Ramos (cell line): ENCODE measurements at regions not wholly inside any gene's neighbourhood (a gene's known extent, or its start where the extent isn't known, plus 50 kb on each side); places are given as distances from the start of the nearest gene placed in this dataset.

Experiments
- in situ Hi-C: fragments of 300-500 bp; cut with MboI; formaldehyde crosslinking; loops from one replicate; pipeline ENCODE4 v1.14.3; 2022; ENCODE audit warnings: low sequenced_read_pairs; ENCODE audit not compliant: unreplicated experiment

DNA sequence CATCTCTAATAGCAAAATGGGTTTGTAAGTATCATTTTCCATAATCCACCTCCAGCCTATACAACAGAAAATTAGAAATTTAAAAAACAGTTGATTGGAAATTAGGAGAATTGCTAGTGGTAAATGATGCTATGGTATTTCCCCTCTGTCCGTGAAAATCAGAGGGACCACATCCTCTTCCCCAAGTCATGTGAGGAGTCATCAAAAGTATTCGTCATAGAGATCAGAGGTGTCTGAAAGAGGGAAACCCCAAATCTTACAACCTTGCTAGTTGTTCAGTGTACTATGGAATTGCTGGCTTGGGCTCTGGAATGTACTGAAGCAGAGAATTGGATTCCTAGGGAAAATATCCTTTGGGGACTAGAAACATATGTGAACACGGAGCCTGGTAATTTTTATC, 241.4 kb upstream of the ARHGAP24 start:
- in situ Hi-C loops = no loop called here

GRCh38 chr4:85243857-85244256, 231.1 kb upstream of the ARHGAP24 start:
- in situ Hi-C loops = no loop called here

- in situ Hi-C loops = no loop called here
Observed at GRCh38 chr4:85244638-85245037, 230.3 kb upstream of the ARHGAP24 start.

DNA sequence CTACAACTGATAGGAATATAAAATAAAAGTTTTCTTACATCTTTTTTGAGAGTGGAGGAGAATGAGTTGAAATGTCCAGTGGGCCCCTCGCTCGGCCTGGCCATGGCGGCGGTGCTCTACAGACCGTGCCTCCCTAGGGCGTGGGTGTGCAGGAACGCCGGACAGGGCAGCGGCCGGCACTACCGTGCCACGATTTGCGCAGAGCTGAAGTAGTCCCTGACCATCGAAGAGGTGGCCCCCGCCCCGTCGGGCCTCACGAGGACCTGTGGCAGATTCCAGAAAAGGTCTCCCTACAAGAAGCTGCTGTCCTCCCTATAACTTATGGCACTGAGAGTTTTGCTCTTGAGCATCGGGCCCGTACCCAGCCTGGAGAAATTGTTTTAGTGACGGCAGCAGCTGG, 228.9 kb upstream of the ARHGAP24 start:
- in situ Hi-C loops = no loop called here

- in situ Hi-C loops = no loop called here
Observed at GRCh38 chr4:85250852-85251251, 224.1 kb upstream of the ARHGAP24 start.

DNA sequence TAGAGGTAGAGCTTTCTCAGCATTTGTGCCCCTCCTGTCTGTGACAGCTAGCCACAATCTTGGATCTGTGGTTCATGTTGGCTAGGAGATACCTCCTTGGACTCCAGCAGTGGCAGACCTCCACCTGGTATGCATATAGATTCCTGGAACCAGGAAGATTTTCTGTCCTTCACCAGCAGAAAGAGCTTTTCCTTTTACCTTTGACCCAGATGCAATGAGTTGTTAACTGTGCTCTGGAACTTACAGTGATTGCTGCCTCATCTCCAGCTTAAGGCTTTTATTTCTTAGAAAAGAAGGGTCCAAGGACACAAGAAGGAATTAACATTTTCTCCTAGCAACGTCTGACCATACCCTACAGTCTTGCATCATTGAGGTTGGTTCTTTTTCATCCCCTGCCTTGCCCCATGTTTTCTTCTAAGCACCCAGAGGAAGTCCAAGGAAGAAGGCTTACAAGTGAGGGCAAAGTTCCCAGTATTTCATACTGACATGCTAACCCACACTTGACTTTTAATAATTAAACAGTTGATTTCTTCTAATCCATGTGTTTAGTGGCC, 217.1 kb upstream of the ARHGAP24 start:
- in situ Hi-C loops = no loop called here

DNA sequence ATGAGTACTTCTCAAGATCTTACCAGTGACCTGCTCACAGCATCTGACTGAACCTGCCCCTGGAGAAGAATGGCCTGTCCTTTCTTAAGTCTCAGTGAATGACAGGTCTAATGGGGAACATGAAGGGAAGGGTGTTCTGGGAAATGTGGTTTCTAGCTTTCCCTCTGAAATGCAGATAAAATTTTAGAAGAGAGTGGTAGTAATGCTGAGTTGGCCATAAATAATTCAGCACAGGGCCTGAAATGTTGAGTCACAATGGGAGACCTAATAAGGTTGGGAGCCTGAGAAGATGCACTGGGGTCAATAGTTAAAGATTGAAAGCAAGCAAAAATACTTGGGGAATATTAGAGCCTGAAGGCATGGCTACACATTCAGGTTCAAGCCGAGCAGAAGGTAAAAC, 214.9 kb upstream of the ARHGAP24 start:
- in situ Hi-C loops = no loop called here

- in situ Hi-C loops = no loop called here
Observed at GRCh38 chr4:85265234-85265633, 209.7 kb upstream of the ARHGAP24 start.

GRCh38 chr4:85268188-85268587, 206.8 kb upstream of the ARHGAP24 start:
- in situ Hi-C loops = no loop called here

- in situ Hi-C loops = no loop called here
Observed at GRCh38 chr4:85268961-85269360, 206.0 kb upstream of the ARHGAP24 start.

DNA sequence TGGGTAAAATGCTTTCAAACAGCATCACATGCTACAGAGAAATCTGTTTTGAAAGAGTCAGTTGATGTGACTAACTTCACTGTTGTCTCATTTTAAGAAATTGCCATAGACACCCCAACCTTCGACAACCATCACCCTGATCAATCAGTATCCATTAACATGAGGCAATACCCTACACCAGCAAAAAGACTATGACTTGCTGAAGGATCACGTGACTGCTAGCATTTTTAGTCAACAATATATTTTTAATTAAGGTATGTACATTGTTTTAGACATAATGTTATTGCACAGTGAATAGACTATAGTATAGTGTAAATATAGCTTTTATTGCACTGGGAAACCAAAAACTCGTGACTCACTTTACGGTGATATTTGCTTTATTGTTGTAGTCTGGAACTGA, 200.0 kb upstream of the ARHGAP24 start:
- in situ Hi-C loops = no loop called here

DNA sequence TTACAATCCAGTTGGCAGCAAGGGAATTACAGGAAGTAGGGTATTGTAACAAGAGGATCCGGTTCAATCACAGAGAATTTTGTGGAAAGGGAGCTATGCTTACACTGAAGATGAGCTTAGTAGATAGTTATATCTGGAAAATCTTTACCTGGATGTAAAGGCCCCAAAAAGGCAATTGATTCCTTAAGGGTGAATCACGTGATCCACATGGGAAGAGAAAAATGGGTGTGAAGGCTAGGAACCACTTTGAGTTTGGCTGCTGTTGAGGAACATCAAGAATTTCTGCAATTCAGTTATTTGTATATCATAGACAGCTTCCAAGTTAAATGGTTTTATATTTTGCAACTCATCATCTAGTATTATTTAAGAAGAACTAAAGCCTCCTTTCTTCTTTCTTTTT, 194.0 kb upstream of the ARHGAP24 start:
- in situ Hi-C loops = no loop called here

- in situ Hi-C loops = no loop called here
Observed at GRCh38 chr4:85291226-85291625, 183.7 kb upstream of the ARHGAP24 start.

DNA sequence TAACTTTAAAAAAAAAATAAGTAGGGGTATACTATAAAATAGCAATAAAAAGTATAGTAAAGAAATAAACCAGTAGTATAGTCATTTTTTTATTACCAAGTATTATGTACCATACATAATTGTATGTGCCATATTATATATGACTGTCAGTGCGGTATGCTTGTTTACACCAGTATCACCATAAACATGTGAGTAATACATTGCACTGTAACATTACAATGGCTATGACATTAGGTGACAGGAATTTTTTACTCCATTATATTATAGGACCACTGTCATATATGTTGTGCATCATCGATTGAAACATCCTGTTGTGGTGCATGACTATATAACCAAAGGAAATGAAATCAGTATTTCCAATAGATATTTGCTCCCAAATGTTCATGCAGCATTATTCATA, 176.9 kb upstream of the ARHGAP24 start:
- in situ Hi-C loops = no loop called here

DNA sequence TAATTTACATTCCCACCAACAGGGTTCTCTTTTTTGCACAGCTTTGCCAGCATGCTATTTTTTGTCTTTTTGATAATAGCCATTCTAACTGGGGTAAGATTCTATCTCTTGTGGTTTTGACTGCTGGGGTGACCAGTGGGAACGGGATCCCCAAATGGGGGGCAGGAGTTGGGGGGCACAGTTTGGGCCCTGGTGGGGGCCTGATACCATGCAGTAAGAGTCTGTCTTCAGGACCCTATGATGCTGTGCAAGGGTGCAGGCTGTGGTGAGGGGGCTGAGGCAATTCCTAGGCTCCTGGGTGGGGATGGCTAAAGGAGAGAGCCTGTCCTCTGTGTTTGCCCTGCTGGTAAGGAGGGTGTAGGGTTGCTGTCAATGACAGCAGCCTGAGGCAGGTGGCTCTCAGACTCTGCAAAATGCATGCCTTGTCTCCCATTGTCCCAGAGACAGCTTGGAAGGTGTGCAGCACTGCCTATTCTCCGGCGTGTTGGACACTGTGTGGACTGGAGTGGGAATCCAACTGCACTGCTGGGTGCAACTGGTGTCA, 172.7 kb upstream of the ARHGAP24 start:
- in situ Hi-C loops = no loop called here

GRCh38 chr4:85302756-85303155, 172.2 kb upstream of the ARHGAP24 start:
- in situ Hi-C loops = no loop called here

DNA sequence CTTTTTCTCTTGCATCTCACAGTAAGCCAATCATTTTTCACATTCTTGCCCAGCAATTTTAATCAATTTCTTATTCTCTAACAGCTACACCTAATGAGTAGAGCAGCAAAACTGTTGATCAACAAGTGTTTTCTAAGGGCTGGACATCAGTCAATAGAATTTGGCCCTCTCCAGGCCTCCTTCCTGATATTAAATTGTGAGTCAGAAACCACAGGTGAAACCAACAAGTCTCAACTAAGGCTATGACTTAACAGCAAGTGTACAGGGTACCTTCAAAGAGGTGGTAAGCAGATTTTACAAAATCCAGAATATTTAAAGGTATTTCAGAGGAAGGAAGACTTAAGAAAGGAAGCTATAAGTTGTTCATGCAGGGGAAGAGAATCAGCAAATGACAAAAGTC, 156.5 kb upstream of the ARHGAP24 start:
- in situ Hi-C loops = no loop called here

DNA sequence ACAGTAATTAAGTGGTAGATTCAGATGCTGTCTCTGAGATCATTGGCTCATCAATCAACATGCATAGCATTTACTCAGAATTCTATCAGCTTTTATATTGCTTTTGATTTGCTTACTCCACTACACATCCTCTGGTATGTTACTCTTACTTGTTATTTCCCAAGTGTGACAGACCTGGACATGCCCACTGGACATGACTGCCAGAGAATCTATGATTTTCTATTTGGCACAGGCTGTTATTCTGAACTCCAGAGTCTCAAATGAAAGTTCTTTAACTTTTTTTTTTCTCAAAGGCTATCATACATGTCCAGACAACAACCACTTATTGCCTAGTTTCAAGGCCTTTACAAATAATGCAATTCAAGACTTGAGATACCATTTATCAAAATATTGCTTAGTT, 116.1 kb upstream of the ARHGAP24 start:
- in situ Hi-C loops = no loop called here

GRCh38 chr4:85362550-85362949, 112.4 kb upstream of the ARHGAP24 start:
- in situ Hi-C loops = no loop called here

- in situ Hi-C loops = no loop called here
Observed at GRCh38 chr4:85367815-85368214, 107.1 kb upstream of the ARHGAP24 start.

- in situ Hi-C loops = no loop called here
Observed at GRCh38 chr4:85368240-85368639, 106.7 kb upstream of the ARHGAP24 start.

GRCh38 chr4:85368932-85369331, 106.0 kb upstream of the ARHGAP24 start:
- in situ Hi-C loops = no loop called here
